GM23338 (cell line): ENCODE measurements at regions not wholly inside any gene's neighbourhood (a gene's known extent, or its start where the extent isn't known, plus 50 kb on each side); places are given as distances from the start of the nearest gene placed in this dataset.

Source experiments
- ATAC-seq: fragments of 200-7000 bp; cut with Tn5 transposase; 3 replicates; pipeline ENCODE4 v1.9.1; 2020
- DNase-seq: peaks from one replicate; pipeline ENCODE4 v3.0.0-alpha.2; 2015; ENCODE audit warnings: low spot score
- H2AFZ ChIP-seq: fragments of 200-600 bp; sonication (generic); 2 replicates; pipeline ENCODE4 v1.8.0; 2016; ENCODE audit warnings: antibody characterized with exemption, mild to moderate bottlenecking, moderate library complexity
- H3F3A ChIP-seq: fragments of 200-600 bp; sonication (generic); replicated peaks from 2 replicates; pipeline ENCODE4 v1.8.0; 2017; ENCODE audit warnings: antibody characterized with exemption, mixed run types, low read depth
- H3K27ac ChIP-seq: fragments of 200-600 bp; sonication (generic); 2 replicates; pipeline ENCODE4 v1.6.1; 2016; ENCODE audit warnings: low read depth
- H3K27me3 ChIP-seq: fragments of 200-600 bp; sonication (generic); 2 replicates; pipeline ENCODE4 v1.8.0; 2016; ENCODE audit warnings: mild to moderate bottlenecking, mixed run types, moderate library complexity; ENCODE audit not compliant: insufficient read depth
- H3K36me3 ChIP-seq: fragments of 200-600 bp; sonication (generic); 2 replicates; pipeline ENCODE4 v1.8.0; 2016; ENCODE audit warnings: mild to moderate bottlenecking; ENCODE audit not compliant: insufficient read depth
- H3K4me1 ChIP-seq: fragments of 200-600 bp; sonication (generic); 2 replicates; pipeline ENCODE4 v1.8.0; 2016; ENCODE audit warnings: mild to moderate bottlenecking, moderate library complexity; ENCODE audit not compliant: insufficient read depth
- H3K4me2 ChIP-seq: fragments of 200-600 bp; sonication (generic); 2 replicates; pipeline ENCODE4 v1.7.1; 2017; ENCODE audit warnings: mixed run types
- H3K4me3 ChIP-seq: fragments of 200-600 bp; sonication (generic); 2 replicates; pipeline ENCODE4 v1.6.1; 2016; ENCODE audit warnings: mixed run types
- H3K79me2 ChIP-seq: fragments of 200-600 bp; sonication (generic); replicated peaks from 2 replicates; pipeline ENCODE4 v1.8.0; 2017; ENCODE audit warnings: mild to moderate bottlenecking; ENCODE audit not compliant: insufficient read depth
- H3K9me2 ChIP-seq: fragments of 200-600 bp; sonication (generic); 2 replicates; pipeline ENCODE4 v1.8.0; 2017; ENCODE audit not compliant: insufficient read depth
- H4K20me1 ChIP-seq: fragments of 200-600 bp; sonication (generic); replicated peaks from 2 replicates; pipeline ENCODE4 v1.8.0; 2017; ENCODE audit warnings: mild to moderate bottlenecking; ENCODE audit not compliant: insufficient read depth
- H3K27ac Mint-ChIP-seq: 2 replicates; pipeline ENCODE4 v1.8.0; 2020; ENCODE audit warnings: inconsistent platforms, mild to moderate bottlenecking, moderate library complexity, mixed read lengths
- H3K27me3 Mint-ChIP-seq: 3 replicates; pipeline ENCODE4 v1.8.0; 2022; ENCODE audit warnings: low read depth, mild to moderate bottlenecking, moderate library complexity, mixed read lengths, inconsistent platforms; ENCODE audit not compliant: insufficient read depth, poor library complexity
- H3K36me3 Mint-ChIP-seq: 3 replicates; pipeline ENCODE4 v1.8.0; 2021; ENCODE audit warnings: low read depth, mild to moderate bottlenecking, inconsistent platforms, moderate library complexity, mixed read lengths
- H3K4me1 Mint-ChIP-seq: 3 replicates; pipeline ENCODE4 v1.8.0; 2020; ENCODE audit warnings: mild to moderate bottlenecking, inconsistent platforms, mixed read lengths
- H3K4me3 Mint-ChIP-seq: 3 replicates; pipeline ENCODE4 v1.8.0; 2021; ENCODE audit warnings: moderate library complexity, mild to moderate bottlenecking, inconsistent platforms, mixed read lengths
- H3K9me3 Mint-ChIP-seq: 3 replicates; pipeline ENCODE4 v1.8.0; 2020; ENCODE audit warnings: moderate library complexity, mild to moderate bottlenecking, inconsistent platforms, mixed read lengths
- CREB1 ChIP-seq: fragments of 250-450 bp; sonication (Bioruptor Pico); IDR thresholded peaks from 2 replicates; pipeline ENCODE4 v1.5.0; 2020; ENCODE audit warnings: low read depth, mild to moderate bottlenecking, moderate library complexity
- EZH2phosphoT487 ChIP-seq: fragments of 200-600 bp; sonication (generic); IDR thresholded peaks from one replicate; pipeline ENCODE4 v1.8.1; 2018; ENCODE audit warnings: antibody characterized with exemption; ENCODE audit not compliant: unreplicated experiment
- JUNB ChIP-seq: IDR thresholded peaks from one replicate; pipeline ENCODE4 v1.6.1; 2016; ENCODE audit warnings: antibody characterized with exemption; ENCODE audit not compliant: unreplicated experiment
- NANOG ChIP-seq: IDR thresholded peaks from 2 replicates; pipeline ENCODE4 v1.6.1; 2016; ENCODE audit warnings: antibody characterized with exemption, borderline replicate concordance
- POLR2AphosphoS5 ChIP-seq: IDR thresholded peaks from 2 replicates; pipeline ENCODE4 v1.6.1; 2016; ENCODE audit warnings: antibody characterized with exemption, low read depth
- STAT1 ChIP-seq: IDR thresholded peaks from one replicate; pipeline ENCODE4 v1.6.1; 2016; ENCODE audit warnings: antibody characterized with exemption; ENCODE audit not compliant: unreplicated experiment
- ZNF114 ChIP-seq: fragments of 250-450 bp; sonication (Bioruptor Pico); IDR thresholded peaks from 2 replicates; pipeline ENCODE4 v1.5.0; 2020; ENCODE audit warnings: mild to moderate bottlenecking, moderate library complexity
- ZNF331 ChIP-seq: fragments of 250-450 bp; sonication (Bioruptor Pico); IDR thresholded peaks from 2 replicates; pipeline ENCODE4 v1.5.0; 2020; ENCODE audit warnings: low read depth, mild to moderate bottlenecking, moderate library complexity
- TF ChIP-seq, protein P1 (sequence below): IDR thresholded peaks from one replicate; pipeline ENCODE4 v1.6.1; 2018; ENCODE audit warnings: antibody characterized with exemption; ENCODE audit not compliant: unreplicated experiment
- TF ChIP-seq, protein P2 (sequence below), 2 experiments: fragments of 200-600 bp in 1 of 2; sonication (generic) in 1 of 2; conservative IDR thresholded peaks; 2 replicates each; pipeline versions ENCODE4 v1.5.1 to v1.6.1; 2016 to 2017; ENCODE audit warnings: antibody characterized with exemption in 2 of 2, low read depth in 2 of 2, mild to moderate bottlenecking in 2 of 2, moderate library complexity in 1 of 2
- TF ChIP-seq, protein P3 (sequence below): fragments of 250-450 bp; sonication (Bioruptor Pico); IDR thresholded peaks from 2 replicates; pipeline ENCODE4 v1.5.0; 2020; ENCODE audit warnings: mild to moderate bottlenecking, moderate library complexity

DNA sequence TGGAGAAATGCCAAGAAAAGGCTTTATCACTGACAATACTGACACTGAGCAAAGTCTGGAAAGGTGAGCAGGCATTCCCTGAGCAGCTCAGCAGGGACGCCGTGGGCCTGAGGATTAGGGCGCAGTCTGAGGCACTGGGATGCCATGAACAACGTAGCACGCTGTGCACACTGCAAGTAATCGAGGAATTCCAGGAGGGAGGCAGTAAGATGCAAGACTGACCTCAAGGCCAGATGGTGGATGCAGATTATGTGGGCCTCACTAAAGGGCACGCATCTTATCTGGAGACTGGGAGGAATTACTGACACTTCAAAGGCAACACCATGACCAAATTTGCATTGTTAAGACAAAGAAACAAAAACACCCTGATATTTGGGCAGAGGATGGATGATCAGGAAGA lies 50.4 kb upstream of the OPCML start (continued):
- TF ChIP-seq, protein P1, sequence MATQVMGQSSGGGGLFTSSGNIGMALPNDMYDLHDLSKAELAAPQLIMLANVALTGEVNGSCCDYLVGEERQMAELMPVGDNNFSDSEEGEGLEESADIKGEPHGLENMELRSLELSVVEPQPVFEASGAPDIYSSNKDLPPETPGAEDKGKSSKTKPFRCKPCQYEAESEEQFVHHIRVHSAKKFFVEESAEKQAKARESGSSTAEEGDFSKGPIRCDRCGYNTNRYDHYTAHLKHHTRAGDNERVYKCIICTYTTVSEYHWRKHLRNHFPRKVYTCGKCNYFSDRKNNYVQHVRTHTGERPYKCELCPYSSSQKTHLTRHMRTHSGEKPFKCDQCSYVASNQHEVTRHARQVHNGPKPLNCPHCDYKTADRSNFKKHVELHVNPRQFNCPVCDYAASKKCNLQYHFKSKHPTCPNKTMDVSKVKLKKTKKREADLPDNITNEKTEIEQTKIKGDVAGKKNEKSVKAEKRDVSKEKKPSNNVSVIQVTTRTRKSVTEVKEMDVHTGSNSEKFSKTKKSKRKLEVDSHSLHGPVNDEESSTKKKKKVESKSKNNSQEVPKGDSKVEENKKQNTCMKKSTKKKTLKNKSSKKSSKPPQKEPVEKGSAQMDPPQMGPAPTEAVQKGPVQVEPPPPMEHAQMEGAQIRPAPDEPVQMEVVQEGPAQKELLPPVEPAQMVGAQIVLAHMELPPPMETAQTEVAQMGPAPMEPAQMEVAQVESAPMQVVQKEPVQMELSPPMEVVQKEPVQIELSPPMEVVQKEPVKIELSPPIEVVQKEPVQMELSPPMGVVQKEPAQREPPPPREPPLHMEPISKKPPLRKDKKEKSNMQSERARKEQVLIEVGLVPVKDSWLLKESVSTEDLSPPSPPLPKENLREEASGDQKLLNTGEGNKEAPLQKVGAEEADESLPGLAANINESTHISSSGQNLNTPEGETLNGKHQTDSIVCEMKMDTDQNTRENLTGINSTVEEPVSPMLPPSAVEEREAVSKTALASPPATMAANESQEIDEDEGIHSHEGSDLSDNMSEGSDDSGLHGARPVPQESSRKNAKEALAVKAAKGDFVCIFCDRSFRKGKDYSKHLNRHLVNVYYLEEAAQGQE: no peak
- TF ChIP-seq STAT1 (no peak), EZH2phosphoT487 (no peak), CREB1 (CRISPR knock-in tag) (no peak)
- TF ChIP-seq, protein P2, sequence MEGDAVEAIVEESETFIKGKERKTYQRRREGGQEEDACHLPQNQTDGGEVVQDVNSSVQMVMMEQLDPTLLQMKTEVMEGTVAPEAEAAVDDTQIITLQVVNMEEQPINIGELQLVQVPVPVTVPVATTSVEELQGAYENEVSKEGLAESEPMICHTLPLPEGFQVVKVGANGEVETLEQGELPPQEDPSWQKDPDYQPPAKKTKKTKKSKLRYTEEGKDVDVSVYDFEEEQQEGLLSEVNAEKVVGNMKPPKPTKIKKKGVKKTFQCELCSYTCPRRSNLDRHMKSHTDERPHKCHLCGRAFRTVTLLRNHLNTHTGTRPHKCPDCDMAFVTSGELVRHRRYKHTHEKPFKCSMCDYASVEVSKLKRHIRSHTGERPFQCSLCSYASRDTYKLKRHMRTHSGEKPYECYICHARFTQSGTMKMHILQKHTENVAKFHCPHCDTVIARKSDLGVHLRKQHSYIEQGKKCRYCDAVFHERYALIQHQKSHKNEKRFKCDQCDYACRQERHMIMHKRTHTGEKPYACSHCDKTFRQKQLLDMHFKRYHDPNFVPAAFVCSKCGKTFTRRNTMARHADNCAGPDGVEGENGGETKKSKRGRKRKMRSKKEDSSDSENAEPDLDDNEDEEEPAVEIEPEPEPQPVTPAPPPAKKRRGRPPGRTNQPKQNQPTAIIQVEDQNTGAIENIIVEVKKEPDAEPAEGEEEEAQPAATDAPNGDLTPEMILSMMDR (conservative IDR thresholded peaks at IDR 0.05; ENCODE audit: low read depth in 2 of 2): no peak

DNA sequence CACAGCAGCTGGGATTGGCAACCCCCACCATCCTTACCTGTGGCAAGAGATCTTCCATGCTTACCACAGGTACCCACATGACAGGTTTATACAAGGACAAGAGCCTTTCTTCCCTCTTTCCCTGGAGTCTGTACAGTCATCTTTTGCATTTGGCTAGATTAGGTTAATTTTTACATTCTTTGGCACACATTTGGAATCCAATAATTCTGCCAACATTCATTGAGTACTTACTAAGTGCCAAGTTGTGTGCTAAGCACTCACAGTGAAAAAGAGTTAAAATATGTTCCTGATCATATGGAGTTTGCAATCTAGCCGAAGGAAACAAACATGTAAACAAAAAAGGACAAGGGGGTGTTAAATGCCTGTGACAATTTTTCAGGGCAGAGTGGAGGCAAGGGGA lies 50.0 kb upstream of the OPCML start:
- Histone ChIP-seq H3K9me2 (peaks cover 22% of the 10 kb centered on the region), H3K4me1 (peaks cover 10% of the 10 kb centered on the region; the same call in 1 of the 2 replicates), H4K20me1 (no peaks in the 10 kb centered on the region), H3K36me3 (no peaks in the 10 kb centered on the region), H2AFZ (no peak overlapping the region), H3K27ac (no peak overlapping the region), H3F3A (0 out of 2 replicates have a peak, but pooled peaks cover 3% of the 10 kb centered on the region), H3K4me3 (no peak overlapping the region), H3K27me3 (no peaks in the 10 kb centered on the region), H3K4me2 (no peak overlapping the region), H3K79me2 (no peaks in the 10 kb centered on the region)
- Mint-ChIP-seq H3K4me3 (no peak overlapping the region), H3K36me3 (no peaks in the 10 kb centered on the region), H3K9me3 (no peaks in the 10 kb centered on the region), H3K4me1 (peaks cover 10% of the 10 kb centered on the region), H3K27ac (no peak overlapping the region), H3K27me3 (no peaks in the 10 kb centered on the region)
- ATAC-seq (no peak), DNase-seq (no peak)
- TF ChIP-seq CREB1 (CRISPR knock-in tag) (no peak), POLR2AphosphoS5 (no peak), JUNB (no peak), STAT1 (no peak), NANOG (no peak), ZNF114 (CRISPR knock-in tag) (no peak), EZH2phosphoT487 (no peak), ZNF331 (no peak)
- TF ChIP-seq, protein P2 (conservative IDR thresholded peaks at IDR 0.05; ENCODE audit: low read depth in 2 of 2): no peak
- TF ChIP-seq, protein P3, sequence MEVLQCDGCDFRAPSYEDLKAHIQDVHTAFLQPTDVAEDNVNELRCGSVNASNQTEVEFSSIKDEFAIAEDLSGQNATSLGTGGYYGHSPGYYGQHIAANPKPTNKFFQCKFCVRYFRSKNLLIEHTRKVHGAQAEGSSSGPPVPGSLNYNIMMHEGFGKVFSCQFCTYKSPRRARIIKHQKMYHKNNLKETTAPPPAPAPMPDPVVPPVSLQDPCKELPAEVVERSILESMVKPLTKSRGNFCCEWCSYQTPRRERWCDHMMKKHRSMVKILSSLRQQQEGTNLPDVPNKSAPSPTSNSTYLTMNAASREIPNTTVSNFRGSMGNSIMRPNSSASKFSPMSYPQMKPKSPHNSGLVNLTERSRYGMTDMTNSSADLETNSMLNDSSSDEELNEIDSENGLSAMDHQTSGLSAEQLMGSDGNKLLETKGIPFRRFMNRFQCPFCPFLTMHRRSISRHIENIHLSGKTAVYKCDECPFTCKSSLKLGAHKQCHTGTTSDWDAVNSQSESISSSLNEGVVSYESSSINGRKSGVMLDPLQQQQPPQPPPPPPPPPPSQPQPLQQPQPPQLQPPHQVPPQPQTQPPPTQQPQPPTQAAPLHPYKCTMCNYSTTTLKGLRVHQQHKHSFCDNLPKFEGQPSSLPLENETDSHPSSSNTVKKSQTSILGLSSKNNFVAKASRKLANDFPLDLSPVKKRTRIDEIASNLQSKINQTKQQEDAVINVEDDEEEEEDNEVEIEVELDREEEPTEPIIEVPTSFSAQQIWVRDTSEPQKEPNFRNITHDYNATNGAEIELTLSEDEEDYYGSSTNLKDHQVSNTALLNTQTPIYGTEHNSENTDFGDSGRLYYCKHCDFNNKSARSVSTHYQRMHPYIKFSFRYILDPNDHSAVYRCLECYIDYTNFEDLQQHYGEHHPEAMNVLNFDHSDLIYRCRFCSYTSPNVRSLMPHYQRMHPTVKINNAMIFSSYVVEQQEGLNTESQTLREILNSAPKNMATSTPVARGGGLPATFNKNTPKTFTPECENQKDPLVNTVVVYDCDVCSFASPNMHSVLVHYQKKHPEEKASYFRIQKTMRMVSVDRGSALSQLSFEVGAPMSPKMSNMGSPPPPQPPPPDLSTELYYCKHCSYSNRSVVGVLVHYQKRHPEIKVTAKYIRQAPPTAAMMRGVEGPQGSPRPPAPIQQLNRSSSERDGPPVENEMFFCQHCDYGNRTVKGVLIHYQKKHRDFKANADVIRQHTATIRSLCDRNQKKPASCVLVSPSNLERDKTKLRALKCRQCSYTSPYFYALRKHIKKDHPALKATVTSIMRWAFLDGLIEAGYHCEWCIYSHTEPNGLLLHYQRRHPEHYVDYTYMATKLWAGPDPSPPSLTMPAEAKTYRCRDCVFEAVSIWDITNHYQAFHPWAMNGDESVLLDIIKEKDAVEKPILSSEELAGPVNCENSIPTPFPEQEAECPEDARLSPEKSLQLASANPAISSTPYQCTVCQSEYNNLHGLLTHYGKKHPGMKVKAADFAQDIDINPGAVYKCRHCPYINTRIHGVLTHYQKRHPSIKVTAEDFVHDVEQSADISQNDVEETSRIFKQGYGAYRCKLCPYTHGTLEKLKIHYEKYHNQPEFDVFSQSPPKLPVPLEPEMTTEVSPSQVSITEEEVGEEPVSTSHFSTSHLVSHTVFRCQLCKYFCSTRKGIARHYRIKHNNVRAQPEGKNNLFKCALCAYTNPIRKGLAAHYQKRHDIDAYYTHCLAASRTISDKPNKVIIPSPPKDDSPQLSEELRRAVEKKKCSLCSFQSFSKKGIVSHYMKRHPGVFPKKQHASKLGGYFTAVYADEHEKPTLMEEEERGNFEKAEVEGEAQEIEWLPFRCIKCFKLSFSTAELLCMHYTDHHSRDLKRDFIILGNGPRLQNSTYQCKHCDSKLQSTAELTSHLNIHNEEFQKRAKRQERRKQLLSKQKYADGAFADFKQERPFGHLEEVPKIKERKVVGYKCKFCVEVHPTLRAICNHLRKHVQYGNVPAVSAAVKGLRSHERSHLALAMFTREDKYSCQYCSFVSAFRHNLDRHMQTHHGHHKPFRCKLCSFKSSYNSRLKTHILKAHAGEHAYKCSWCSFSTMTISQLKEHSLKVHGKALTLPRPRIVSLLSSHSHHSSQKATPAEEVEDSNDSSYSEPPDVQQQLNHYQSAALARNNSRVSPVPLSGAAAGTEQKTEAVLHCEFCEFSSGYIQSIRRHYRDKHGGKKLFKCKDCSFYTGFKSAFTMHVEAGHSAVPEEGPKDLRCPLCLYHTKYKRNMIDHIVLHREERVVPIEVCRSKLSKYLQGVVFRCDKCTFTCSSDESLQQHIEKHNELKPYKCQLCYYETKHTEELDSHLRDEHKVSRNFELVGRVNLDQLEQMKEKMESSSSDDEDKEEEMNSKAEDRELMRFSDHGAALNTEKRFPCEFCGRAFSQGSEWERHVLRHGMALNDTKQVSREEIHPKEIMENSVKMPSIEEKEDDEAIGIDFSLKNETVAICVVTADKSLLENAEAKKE (CRISPR knock-in tag): no peak
